ENCODE measurements at regions not wholly inside any gene's neighbourhood (a gene's known extent, or its start where the extent isn't known, plus 50 kb on each side); places are given as distances from the start of the nearest gene placed in this dataset.

DNA sequence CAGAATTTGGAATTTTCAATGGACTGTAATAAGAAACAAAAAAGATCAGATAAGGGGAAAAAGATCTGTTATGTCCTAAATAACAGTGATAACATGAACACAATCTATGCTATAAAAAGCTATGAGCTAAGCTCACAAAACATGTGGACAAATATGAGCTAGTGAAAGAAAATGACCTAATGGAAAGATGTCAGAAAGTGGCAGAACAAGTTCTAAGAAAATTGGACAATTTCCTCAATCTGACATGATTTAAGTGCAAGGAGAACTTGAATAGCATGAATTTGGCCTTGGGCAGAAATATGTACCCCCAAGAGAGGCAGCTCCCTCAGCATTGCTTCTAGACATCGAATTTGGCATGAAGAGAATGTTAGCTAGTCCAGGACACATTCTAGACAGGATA lies 212.0 kb upstream of the PGR start:
- no peaks in the 10 kb centered on the region for H4K20me1 ChIP-seq (ENCODE audit: control insufficient read depth, extremely low read depth, insufficient read depth, low read length)
- no peaks in the 10 kb centered on the region for H3K4me1 ChIP-seq (ENCODE audit: control insufficient read depth, extremely low read depth, insufficient read depth, low read length)
- no peaks in the 10 kb centered on the region for H3K36me3 ChIP-seq (ENCODE audit: control insufficient read depth in 2 of 2, extremely low read depth in 1 of 2, insufficient read depth in 2 of 2, low read length in 2 of 2)
- no peaks in the 10 kb centered on the region for H3K79me2 ChIP-seq (ENCODE audit: control insufficient read depth, insufficient read depth, low read length)
- H3K9me1 ChIP-seq (ENCODE audit: control insufficient read depth, extremely low read depth, insufficient read depth, low read length): no peaks in the 10 kb centered on the region
- dilution Hi-C loops (cut with MboI; ENCODE audit: extremely low pct_ligation_motif_present, low sequenced_read_pairs): no loop called here
- no peak overlapping the region for H3K27ac ChIP-seq (ENCODE audit: control insufficient read depth, insufficient read depth, low read length)
- DNase-seq (ENCODE audit: low read depth, low spot score): no peak
- no peaks in the 10 kb centered on the region for H3K27me3 ChIP-seq (ENCODE audit: control insufficient read depth, extremely low read depth, insufficient read depth, low read length)
- no peak for FAIRE-seq
- H3K9ac ChIP-seq (ENCODE audit: control insufficient read depth, extremely low read depth, insufficient read depth, low read length): no peak overlapping the region
- H3K9me3 ChIP-seq (ENCODE audit: control insufficient read depth, low read depth, low read length): no peaks in the 10 kb centered on the region
- TF ChIP-seq CTCF (optimal IDR thresholded peaks at IDR 0.05 in 1 of 3, IDR thresholded peaks at IDR 0.05 in 1 of 3, conservative IDR thresholded peaks at IDR 0.05 in 1 of 3; ENCODE audit: extremely low read depth in 1 of 3, insufficient read depth in 2 of 3, low read length in 3 of 3): no peak
- TF ChIP-seq EZH2 (IDR thresholded peaks at IDR 0.05; ENCODE audit: low read length): no peak
- no peak overlapping the region for H2AFZ ChIP-seq (ENCODE audit: control insufficient read depth, low read length)
- no peak overlapping the region for H3K4me3 ChIP-seq (ENCODE audit: control insufficient read depth in 2 of 3, extremely low read depth in 1 of 3, insufficient read depth in 2 of 3, low read depth in 1 of 3, low read length in 3 of 3)
- no peak overlapping the region for H3K4me2 ChIP-seq (ENCODE audit: control insufficient read depth, extremely low read depth, insufficient read depth, low read depth, low read length)

- DNase-seq (ENCODE audit: low read depth, low spot score) (no peak), FAIRE-seq (no peak)
Measured at GRCh38 chr11:101336858-101337257, 207.2 kb upstream of the PGR start.

More at GRCh38 chr11:101336858-101337257, 207.2 kb upstream of the PGR start:
- Histone ChIP-seq H3K4me2 (ENCODE audit: control insufficient read depth, extremely low read depth, insufficient read depth, low read depth, low read length) (no peak overlapping the region), H3K4me3 (ENCODE audit: control insufficient read depth in 2 of 3, extremely low read depth in 1 of 3, insufficient read depth in 2 of 3, low read depth in 1 of 3, low read length in 3 of 3) (no peak overlapping the region), H3K79me2 (ENCODE audit: control insufficient read depth, insufficient read depth, low read length) (no peaks in the 10 kb centered on the region), H2AFZ (ENCODE audit: control insufficient read depth, low read length) (no peak overlapping the region), H3K4me1 (ENCODE audit: control insufficient read depth, extremely low read depth, insufficient read depth, low read length) (no peaks in the 10 kb centered on the region), H3K9me3 (ENCODE audit: control insufficient read depth, low read depth, low read length) (no peaks in the 10 kb centered on the region), H3K27me3 (ENCODE audit: control insufficient read depth, extremely low read depth, insufficient read depth, low read length) (no peaks in the 10 kb centered on the region), H3K9me1 (ENCODE audit: control insufficient read depth, extremely low read depth, insufficient read depth, low read length) (no peaks in the 10 kb centered on the region), H3K27ac (ENCODE audit: control insufficient read depth, insufficient read depth, low read length) (no peak overlapping the region), H3K36me3 (ENCODE audit: control insufficient read depth in 2 of 2, extremely low read depth in 1 of 2, insufficient read depth in 2 of 2, low read length in 2 of 2) (no peaks in the 10 kb centered on the region), H4K20me1 (ENCODE audit: control insufficient read depth, extremely low read depth, insufficient read depth, low read length) (no peaks in the 10 kb centered on the region), H3K9ac (ENCODE audit: control insufficient read depth, extremely low read depth, insufficient read depth, low read length) (no peak overlapping the region)
- no peak for TF ChIP-seq EZH2 (IDR thresholded peaks at IDR 0.05; ENCODE audit: low read length)
- TF ChIP-seq CTCF (optimal IDR thresholded peaks at IDR 0.05 in 1 of 3, IDR thresholded peaks at IDR 0.05 in 1 of 3, conservative IDR thresholded peaks at IDR 0.05 in 1 of 3; ENCODE audit: extremely low read depth in 1 of 3, insufficient read depth in 2 of 3, low read length in 3 of 3): no peak
- dilution Hi-C loops (cut with MboI; ENCODE audit: extremely low pct_ligation_motif_present, low sequenced_read_pairs): no loop called here
